ENCODE measurements at regions not wholly inside any gene's neighbourhood (a gene's known extent, or its start where the extent isn't known, plus 50 kb on each side); places are given as distances from the start of the nearest gene placed in this dataset.

GRCh38 chr6:105966481-105966880, 119.7 kb upstream of the PRDM1 start:
- no peak for DNase-seq (ENCODE audit: low read depth in 2 of 2)

GRCh38 chr6:105964979-105965760, 121.0 kb upstream of the PRDM1 start:
- no peak for DNase-seq (ENCODE audit: low read depth in 2 of 2)

- no peak for DNase-seq (ENCODE audit: low read depth in 2 of 2)
Measured at GRCh38 chr6:105954148-105954547, 132.0 kb upstream of the PRDM1 start.

- no peak for DNase-seq (ENCODE audit: low read depth in 2 of 2)
Measured at GRCh38 chr6:105952772-105953690, 133.1 kb upstream of the PRDM1 start.

GRCh38 chr6:105952326-105952725, 133.8 kb upstream of the PRDM1 start:
- DNase-seq (ENCODE audit: low read depth in 2 of 2) = no peak

- DNase-seq (ENCODE audit: low read depth in 2 of 2) = no peak
Measured at GRCh38 chr6:105951322-105951721, 134.8 kb upstream of the PRDM1 start.

- no peak for DNase-seq (ENCODE audit: low read depth in 2 of 2)
Measured at GRCh38 chr6:105949869-105950268, 136.3 kb upstream of the PRDM1 start.

GRCh38 chr6:105943514-105943913, 142.6 kb upstream of the PRDM1 start:
- no peak for DNase-seq (ENCODE audit: low read depth in 2 of 2)

GRCh38 chr6:105941621-105942412, 144.3 kb upstream of the PRDM1 start:
- no peak for DNase-seq (ENCODE audit: low read depth in 2 of 2)

GRCh38 chr6:105940990-105941389, 145.1 kb upstream of the PRDM1 start:
- no peak for DNase-seq (ENCODE audit: low read depth in 2 of 2)

- no peak for DNase-seq (ENCODE audit: low read depth in 2 of 2)
Measured at GRCh38 chr6:105936972-105937371, 149.2 kb upstream of the PRDM1 start.

- no peak for DNase-seq (ENCODE audit: low read depth in 2 of 2)
Measured at GRCh38 chr6:105935416-105935815, 150.7 kb upstream of the PRDM1 start.

GRCh38 chr6:105934708-105935107, 151.4 kb upstream of the PRDM1 start:
- DNase-seq (ENCODE audit: low read depth in 2 of 2) = no peak

GRCh38 chr6:105932440-105932839, 153.7 kb upstream of the PRDM1 start:
- DNase-seq (ENCODE audit: low read depth in 2 of 2) = no peak

- no peak for DNase-seq (ENCODE audit: low read depth in 2 of 2)
Measured at GRCh38 chr6:105929626-105930025, 156.5 kb upstream of the PRDM1 start.

GRCh38 chr6:105926318-105926717, 159.8 kb upstream of the PRDM1 start:
- DNase-seq (ENCODE audit: low read depth in 2 of 2) = no peak

GRCh38 chr6:105925706-105926105, 160.4 kb upstream of the PRDM1 start:
- DNase-seq (ENCODE audit: low read depth in 2 of 2) = no peak

- no peak for DNase-seq (ENCODE audit: low read depth in 2 of 2)
Measured at GRCh38 chr6:105921781-105922180, 164.4 kb upstream of the PRDM1 start.

- no peak for DNase-seq (ENCODE audit: low read depth in 2 of 2)
Measured at GRCh38 chr6:105920071-105920470, 166.1 kb upstream of the PRDM1 start.

- DNase-seq (ENCODE audit: low read depth in 2 of 2) = no peak
Measured at GRCh38 chr6:105917038-105917695, 169.0 kb upstream of the PRDM1 start.

GRCh38 chr6:105911106-105911629, 175.0 kb upstream of the PRDM1 start:
- DNase-seq (ENCODE audit: low read depth in 2 of 2) = no peak
